ENCODE measurements at regions not wholly inside any gene's neighbourhood (a gene's known extent, or its start where the extent isn't known, plus 50 kb on each side); places are given as distances from the start of the nearest gene placed in this dataset.

GRCh38 chr5:169367861-169368260 lies 66.9 kb upstream of the SLIT3 start:
- no peaks in the 10 kb centered on the region for H3K9me3 ChIP-seq (replicated peaks; ENCODE audit: control insufficient read depth, insufficient read depth, low read depth, low read length)
- in situ Hi-C loops (cut with MboI) (no loop called here), intact Hi-C loops (cut with micrococcal nuclease) (no loop called here)
- 5% methylated on average over 2 of the region's 2 CpGs for WGBS (ENCODE audit: insufficient coverage, low coverage, missing lambda C conversion rate)
- no peak overlapping the region for H3K4me2 ChIP-seq (ENCODE audit: insufficient read depth, low read length)
- no peak overlapping the region for H3K9ac ChIP-seq (ENCODE audit: insufficient read depth in 1 of 2, low read depth in 2 of 2, low read length in 2 of 2)
- H3K4me1 ChIP-seq (replicated peaks in 1 of 2; ENCODE audit: control insufficient read depth in 2 of 2, insufficient read depth in 2 of 2, low read length in 2 of 2): no peaks in the 10 kb centered on the region
- ChIA-PET POLR2A (no interaction called here), CTCF (ENCODE audit: low intra/inter-chr PET ratio) (no interaction called here)
- H2AFZ ChIP-seq (ENCODE audit: low read depth, low read length): no peak overlapping the region
- no peaks in the 10 kb centered on the region for H3K79me2 ChIP-seq (ENCODE audit: control insufficient read depth, insufficient read depth, low read length)
- no peaks in the 10 kb centered on the region for H3K27me3 ChIP-seq (ENCODE audit: control insufficient read depth in 2 of 2, insufficient read depth in 2 of 2, low read length in 2 of 2)
- no peak overlapping the region for H3K27ac ChIP-seq (ENCODE audit: extremely low read depth, low read depth, low read length)
- BruUV-seq (replicated peaks): no TSS peak
- ATAC-seq (no peak), FAIRE-seq (no peak), DNase-seq (ENCODE audit: extremely low read depth in 1 of 4, low spot score in 3 of 4) (no peak)
- H3K36me3 ChIP-seq (ENCODE audit: control insufficient read depth, insufficient read depth, low read length): no peaks in the 10 kb centered on the region
- H4K20me1 ChIP-seq (replicated peaks; ENCODE audit: control insufficient read depth, insufficient read depth, low read length): no peaks in the 10 kb centered on the region
- no peaks in the 10 kb centered on the region for H3K9me1 ChIP-seq (ENCODE audit: control insufficient read depth, insufficient read depth, low read length)
- H3K4me3 ChIP-seq: no peak overlapping the region
- no peak for TF ChIP-seq NFIX (CRISPR knock-in tag; IDR thresholded peaks at IDR 0.05; ENCODE audit: low read depth)
- no peak for TF ChIP-seq TEAD1 (CRISPR knock-in tag; IDR thresholded peaks at IDR 0.05)
- TF ChIP-seq NRF1 (conservative IDR thresholded peaks at IDR 0.05 in 1 of 2, IDR thresholded peaks at IDR 0.05 in 1 of 2): no peak
- TF ChIP-seq, protein P1, sequence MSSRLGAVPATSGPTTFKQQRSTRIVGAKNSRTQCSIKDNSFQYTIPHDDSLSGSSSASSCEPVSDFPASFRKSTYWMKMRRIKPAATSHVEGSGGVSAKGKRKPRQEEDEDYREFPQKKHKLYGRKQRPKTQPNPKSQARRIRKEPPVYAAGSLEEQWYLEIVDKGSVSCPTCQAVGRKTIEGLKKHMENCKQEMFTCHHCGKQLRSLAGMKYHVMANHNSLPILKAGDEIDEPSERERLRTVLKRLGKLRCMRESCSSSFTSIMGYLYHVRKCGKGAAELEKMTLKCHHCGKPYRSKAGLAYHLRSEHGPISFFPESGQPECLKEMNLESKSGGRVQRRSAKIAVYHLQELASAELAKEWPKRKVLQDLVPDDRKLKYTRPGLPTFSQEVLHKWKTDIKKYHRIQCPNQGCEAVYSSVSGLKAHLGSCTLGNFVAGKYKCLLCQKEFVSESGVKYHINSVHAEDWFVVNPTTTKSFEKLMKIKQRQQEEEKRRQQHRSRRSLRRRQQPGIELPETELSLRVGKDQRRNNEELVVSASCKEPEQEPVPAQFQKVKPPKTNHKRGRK (tag; IDR thresholded peaks at IDR 0.05): no peak
- no peak for TF ChIP-seq RBBP5 (IDR thresholded peaks at IDR 0.05; ENCODE audit: borderline replicate concordance, insufficient read depth, low read length, poor library complexity, severe bottlenecking)
- no peak for TF ChIP-seq CBFB (CRISPR knock-in tag; IDR thresholded peaks at IDR 0.05)
- TF ChIP-seq ZKSCAN8 (CRISPR knock-in tag; IDR thresholded peaks at IDR 0.05): no peak
- no peak for TF ChIP-seq ELK3 (CRISPR knock-in tag; IDR thresholded peaks at IDR 0.05)
- TF ChIP-seq, protein P2, sequence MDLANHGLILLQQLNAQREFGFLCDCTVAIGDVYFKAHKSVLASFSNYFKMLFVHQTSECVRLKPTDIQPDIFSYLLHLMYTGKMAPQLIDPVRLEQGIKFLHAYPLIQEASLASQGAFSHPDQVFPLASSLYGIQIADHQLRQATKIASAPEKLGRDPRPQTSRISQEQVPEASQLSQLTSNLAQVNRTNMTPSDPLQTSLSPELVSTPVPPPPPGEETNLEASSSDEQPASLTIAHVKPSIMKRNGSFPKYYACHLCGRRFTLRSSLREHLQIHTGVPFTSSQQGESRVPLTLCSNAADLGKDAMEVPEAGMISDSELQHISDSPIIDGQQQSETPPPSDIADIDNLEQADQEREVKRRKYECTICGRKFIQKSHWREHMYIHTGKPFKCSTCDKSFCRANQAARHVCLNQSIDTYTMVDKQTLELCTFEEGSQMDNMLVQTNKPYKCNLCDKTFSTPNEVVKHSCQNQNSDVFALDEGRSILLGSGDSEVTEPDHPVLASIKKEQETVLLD (IDR thresholded peaks at IDR 0.05): no peak
- TF ChIP-seq STAT5B (CRISPR knock-in tag; IDR thresholded peaks at IDR 0.05): no peak
- no peak for TF ChIP-seq STAG1 (CRISPR knock-in tag; IDR thresholded peaks at IDR 0.05; ENCODE audit: borderline replicate concordance)

Measured in K562 (cell line).